BLaER1 treated with 17β-estradiol and CSF1 and Interleukin-3, amounts not matched to agents 10 nM and 100 nM (cell line): ENCODE measurements at regions not wholly inside any gene's neighbourhood (a gene's known extent, or its start where the extent isn't known, plus 50 kb on each side); places are given as distances from the start of the nearest gene placed in this dataset.

ENCODE experiments used
- H3K27ac ChIP-seq, 11 experiments: shearing (Covaris generic); formaldehyde crosslinking; 2 replicates each; pipeline ENCODE4 v1.8.1; 2022
- H3K27me3 ChIP-seq, 11 experiments: shearing (Covaris generic); formaldehyde crosslinking; 2 replicates each; pipeline ENCODE4 v1.8.1; 2022
- H3K36me3 ChIP-seq, 11 experiments: shearing (Covaris generic); formaldehyde crosslinking; 2 replicates each; pipeline ENCODE4 v1.8.1; 2022
- H3K4me1 ChIP-seq, 10 experiments: shearing (Covaris generic); formaldehyde crosslinking; 2 replicates each; pipeline ENCODE4 v1.8.1; 2022
- H3K4me2 ChIP-seq, 11 experiments: shearing (Covaris generic); formaldehyde crosslinking; 2 replicates each; pipeline ENCODE4 v1.8.1; 2022
- H3K4me3 ChIP-seq, 10 experiments: shearing (Covaris generic); formaldehyde crosslinking; 2 replicates each; pipeline ENCODE4 v1.8.1; 2022
- H3K9ac ChIP-seq, 11 experiments: shearing (Covaris generic); formaldehyde crosslinking; 2 replicates each; pipeline ENCODE4 v1.8.1; 2022
- H3K9me3 ChIP-seq, 11 experiments: shearing (Covaris generic); formaldehyde crosslinking; replicated peaks in 1 of 11; 2 replicates each; pipeline ENCODE4 v1.8.1; 2022
- H4K20me1 ChIP-seq, 11 experiments: shearing (Covaris generic); formaldehyde crosslinking; 2 replicates each; pipeline ENCODE4 v1.8.1; 2022
- Cebpa-rat ChIP-seq, 11 experiments: shearing (Covaris generic); IDR thresholded peaks; 2 replicates each; pipeline ENCODE4 v1.8.1; 2022

DNA sequence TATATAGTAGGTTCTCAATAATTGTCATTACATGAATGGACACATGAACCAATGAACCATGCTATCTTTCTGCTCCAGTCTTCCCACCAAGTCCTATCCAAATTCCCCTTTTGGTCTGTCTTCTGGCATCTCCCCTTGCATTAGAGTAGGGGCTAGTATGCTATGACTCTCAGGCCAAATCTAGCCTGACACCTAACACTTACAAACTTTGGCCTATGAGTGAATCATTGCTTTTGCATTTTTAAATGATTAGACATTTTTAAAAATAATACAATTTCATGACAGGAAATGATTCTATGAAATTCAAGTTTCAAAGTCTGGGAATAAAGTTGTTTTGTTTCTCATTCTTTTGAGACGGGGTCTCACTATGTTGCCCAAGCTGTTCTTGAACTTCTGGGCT is 102.5 kb upstream of the MAF start:
- no peak overlapping the region for H3K27ac ChIP-seq
- no peaks in the 10 kb centered on the region for H4K20me1 ChIP-seq
- H3K9ac ChIP-seq: no peak overlapping the region
- peaks cover 0 to 6% (median 0%) of the 10 kb centered on the region in 10 experiments; a peak in 2 of 20 replicates for H3K4me1 ChIP-seq
- H3K4me2 ChIP-seq: no peak overlapping the region
- H3K36me3 ChIP-seq: no peaks in the 10 kb centered on the region
- peaks cover 0 to 10% (median 0%) of the 10 kb centered on the region in 11 experiments; a peak in 3 of 22 replicates for H3K9me3 ChIP-seq
- H3K27me3 ChIP-seq: no peaks in the 10 kb centered on the region
- TF ChIP-seq Cebpa-rat (IDR thresholded peaks at IDR 0.05): no peak
- H3K4me3 ChIP-seq: no peak overlapping the region

GRCh38 chr16:79698341-79698753 is 97.8 kb upstream of the MAF start:
- Histone ChIP-seq H3K36me3 (no peaks in the 10 kb centered on the region), H3K4me2 (no peak overlapping the region), H3K27ac (no peak overlapping the region), H4K20me1 (no peaks in the 10 kb centered on the region), H3K4me3 (no peak overlapping the region), H3K9me3 (peaks cover 8 to 27% (median 20%) of the 10 kb centered on the region in 11 experiments), H3K27me3 (no peaks in the 10 kb centered on the region), H3K4me1 (no peaks in the 10 kb centered on the region), H3K9ac (no peak overlapping the region)
- TF ChIP-seq Cebpa-rat (IDR thresholded peaks at IDR 0.05): no peak

- TF ChIP-seq Cebpa-rat (IDR thresholded peaks at IDR 0.05): no peak
These were observed 97.1 kb upstream of the MAF start for GRCh38 chr16:79697562-79698112.

DNA sequence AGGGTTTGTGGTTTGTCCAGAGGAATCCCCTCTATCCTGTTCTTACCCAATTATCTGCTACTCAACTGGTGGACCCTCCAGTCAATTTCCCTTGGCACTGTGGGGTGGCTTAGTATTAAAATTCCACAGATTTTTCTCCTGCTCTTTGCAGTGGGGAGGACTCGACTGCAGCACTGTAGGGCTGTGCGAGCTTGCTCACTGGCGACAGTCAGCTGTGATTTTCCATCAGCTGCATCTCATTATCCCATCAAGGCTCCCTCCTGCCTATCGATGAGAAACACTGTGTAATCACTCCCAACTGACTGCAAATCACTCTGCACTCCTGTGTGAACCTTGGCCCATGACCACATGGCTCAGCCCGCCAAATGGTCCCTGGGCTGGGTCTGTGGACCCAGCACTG is 90.5 kb upstream of the MAF start:
- Histone ChIP-seq H3K4me2 (no peak overlapping the region), H3K9ac (no peak overlapping the region), H3K27me3 (no peaks in the 10 kb centered on the region), H3K4me3 (no peak overlapping the region), H3K27ac (no peak overlapping the region), H3K4me1 (no peaks in the 10 kb centered on the region), H3K9me3 (peaks cover 12 to 30% (median 24%) of the 10 kb centered on the region in 11 experiments), H4K20me1 (no peaks in the 10 kb centered on the region), H3K36me3 (no peaks in the 10 kb centered on the region)
- no peak for TF ChIP-seq Cebpa-rat (IDR thresholded peaks at IDR 0.05)

More at GRCh38 chr16:79697562-79698112, 97.1 kb upstream of the MAF start:
- H3K27ac ChIP-seq: no peak overlapping the region
- no peak overlapping the region for H3K4me2 ChIP-seq
- no peak overlapping the region for H3K9ac ChIP-seq
- peaks cover 12 to 31% (median 24%) of the 10 kb centered on the region in 11 experiments for H3K9me3 ChIP-seq
- H4K20me1 ChIP-seq: no peaks in the 10 kb centered on the region
- no peak overlapping the region for H3K4me3 ChIP-seq
- H3K27me3 ChIP-seq: no peaks in the 10 kb centered on the region
- no peaks in the 10 kb centered on the region for H3K36me3 ChIP-seq
- H3K4me1 ChIP-seq: no peaks in the 10 kb centered on the region

DNA sequence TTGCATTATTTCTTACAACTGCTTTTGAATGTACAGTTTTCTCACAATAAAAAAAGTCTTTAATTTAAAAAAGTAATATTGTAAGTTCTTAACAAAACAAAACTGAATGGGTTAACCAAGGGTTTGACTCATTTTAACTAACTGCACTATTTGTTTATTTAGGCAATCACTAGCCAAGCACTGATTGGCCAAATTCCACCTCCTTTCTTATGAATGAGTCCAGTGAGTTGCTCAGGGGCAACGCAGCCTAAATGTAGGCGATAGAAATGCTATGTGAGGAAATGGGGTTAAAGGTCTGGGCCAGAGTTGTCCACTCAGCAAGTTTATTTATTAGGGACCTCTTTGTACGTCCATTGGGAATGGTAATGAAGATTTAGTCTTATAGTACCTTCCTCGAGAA is 89.6 kb upstream of the MAF start:
- Histone ChIP-seq H3K27me3 (no peaks in the 10 kb centered on the region), H4K20me1 (no peaks in the 10 kb centered on the region), H3K36me3 (no peaks in the 10 kb centered on the region), H3K4me1 (no peaks in the 10 kb centered on the region), H3K27ac (no peak overlapping the region), H3K9me3 (peaks cover 12 to 25% (median 20%) of the 10 kb centered on the region in 11 experiments), H3K4me2 (no peak overlapping the region), H3K4me3 (no peak overlapping the region), H3K9ac (no peak overlapping the region)
- TF ChIP-seq Cebpa-rat (IDR thresholded peaks at IDR 0.05): no peak

DNA sequence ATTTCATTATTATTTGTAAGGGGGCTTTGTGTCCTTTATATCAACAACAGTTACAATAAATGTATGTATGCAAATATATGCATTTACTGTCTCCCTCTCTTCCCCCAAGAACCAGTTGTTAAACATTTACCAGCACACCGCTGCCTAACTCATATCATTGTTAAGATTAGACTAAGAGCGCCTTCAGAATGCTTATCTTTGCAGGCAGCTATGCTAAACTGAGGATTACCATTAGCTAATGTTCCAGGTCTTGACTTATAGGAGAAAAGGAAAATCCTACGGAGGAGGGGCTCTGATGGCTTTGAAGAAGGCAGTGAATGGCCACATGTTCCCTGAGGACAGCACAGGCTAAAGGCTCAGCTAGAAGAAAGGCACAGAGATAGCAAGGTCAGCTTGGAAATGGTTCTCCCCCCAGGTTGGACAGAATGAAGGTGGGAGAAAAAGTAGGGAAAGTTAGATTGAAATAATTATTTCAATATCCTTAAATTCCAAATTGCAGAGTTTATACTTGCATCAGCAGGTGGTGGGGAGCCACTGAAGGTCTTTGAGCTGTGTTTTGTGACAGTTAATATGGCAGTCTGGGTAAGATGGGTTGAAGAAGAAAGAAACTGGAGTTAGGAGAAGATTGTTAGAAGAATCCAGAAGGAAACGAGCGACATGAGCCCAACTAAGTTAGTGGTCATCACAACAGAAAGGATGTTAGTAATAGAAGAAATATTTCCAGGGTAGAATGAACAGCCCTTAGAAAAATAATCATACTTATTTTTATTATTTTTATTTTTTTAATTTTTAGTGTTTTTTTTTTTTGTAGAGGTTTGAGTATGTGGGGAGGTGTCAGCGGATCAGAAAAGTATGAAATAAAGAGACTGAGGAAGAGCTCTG is 87.0 kb upstream of the MAF start:
- no peak overlapping the region for H3K4me3 ChIP-seq

GRCh38 chr16:79685871-79686270 is 85.3 kb upstream of the MAF start:
- Histone ChIP-seq H3K36me3 (no peaks in the 10 kb centered on the region), H3K27me3 (no peaks in the 10 kb centered on the region)

More for the DNA sequence above, 87.0 kb upstream of the MAF start:
- no peak overlapping the region for H3K9ac ChIP-seq
- H3K4me2 ChIP-seq: no peak overlapping the region
- no peaks in the 10 kb centered on the region for H4K20me1 ChIP-seq
- no peaks in the 10 kb centered on the region for H3K27me3 ChIP-seq
- no peaks in the 10 kb centered on the region for H3K36me3 ChIP-seq
- H3K27ac ChIP-seq: no peak overlapping the region
- no peaks in the 10 kb centered on the region for H3K4me1 ChIP-seq
- no peak for TF ChIP-seq Cebpa-rat (IDR thresholded peaks at IDR 0.05)
- H3K9me3 ChIP-seq: peaks cover 0 to 6% (median 0%) of the 10 kb centered on the region in 11 experiments; a peak in 4 of 22 replicates

GRCh38 chr16:79679334-79679733 is 78.8 kb upstream of the MAF start:
- Histone ChIP-seq H3K4me3 (no peak overlapping the region), H3K4me1 (peaks cover 0 to 4% (median 0%) of the 10 kb centered on the region in 10 experiments; a peak in 1 of 20 replicates), H3K36me3 (no peaks in the 10 kb centered on the region), H4K20me1 (no peaks in the 10 kb centered on the region), H3K9ac (no peak overlapping the region), H3K4me2 (no peak overlapping the region), H3K27ac (no peak overlapping the region), H3K9me3 (no peaks in the 10 kb centered on the region; a peak in 1 of 22 replicates), H3K27me3 (no peaks in the 10 kb centered on the region)
- TF ChIP-seq Cebpa-rat (IDR thresholded peaks at IDR 0.05): no peak

More at GRCh38 chr16:79685871-79686270, 85.3 kb upstream of the MAF start:
- H3K4me1 ChIP-seq: no peaks in the 10 kb centered on the region
- no peak for TF ChIP-seq Cebpa-rat (IDR thresholded peaks at IDR 0.05)
- H3K27ac ChIP-seq: no peak overlapping the region
- H3K9me3 ChIP-seq: 0 out of 22 replicates have a peak, but pooled peaks cover 0 to 4% (median 0%) of the 10 kb centered on the region in 11 experiments
- H4K20me1 ChIP-seq: no peaks in the 10 kb centered on the region
- no peak overlapping the region for H3K9ac ChIP-seq
- H3K4me3 ChIP-seq: no peak overlapping the region
- no peak overlapping the region for H3K4me2 ChIP-seq

- Histone ChIP-seq H3K36me3 (no peaks in the 10 kb centered on the region), H3K4me3 (no peak overlapping the region), H3K27ac (no peak overlapping the region), H3K9me3 (no peaks in the 10 kb centered on the region; a peak in 1 of 22 replicates), H3K4me2 (no peak overlapping the region), H4K20me1 (no peaks in the 10 kb centered on the region), H3K9ac (no peak overlapping the region), H3K27me3 (no peaks in the 10 kb centered on the region), H3K4me1 (peaks cover 0 to 4% (median 0%) of the 10 kb centered on the region in 10 experiments; a peak in 1 of 20 replicates)
- TF ChIP-seq Cebpa-rat (IDR thresholded peaks at IDR 0.05): no peak
These were observed 77.4 kb upstream of the MAF start for GRCh38 chr16:79677799-79678530.
